CD8-positive, alpha-beta memory T cell (primary cell): ENCODE measurements at regions not wholly inside any gene's neighbourhood (a gene's known extent, or its start where the extent isn't known, plus 50 kb on each side); places are given as distances from the start of the nearest gene placed in this dataset.

Source experiments
- CTCF ChIA-PET: fragments of 350-600 bp; sonication (Branson Sonifier 250); formaldehyde crosslinking; loops from one replicate; lab custom pipeline; 2021; ENCODE audit warnings: antibody characterized with exemption; lab: Charles Lee
- POLR2A ChIA-PET: fragments of 350-600 bp; sonication (Branson Sonifier 250); formaldehyde crosslinking; loops from one replicate; lab custom pipeline; 2021; ENCODE audit warnings: antibody characterized with exemption; lab: Charles Lee
- DNase-seq, 5 donors: peaks; one replicate each; pipeline versions ENCODE4 v3.0.0 to v3.0.0-alpha.2; 2020 to 2022; ENCODE audit warnings: mixed read lengths in 1 of 5
- H3K27ac ChIP-seq: one replicate; pipeline ENCODE4 v1.7.0; 2013; ENCODE audit warnings: low read depth, mild to moderate bottlenecking, low read length, moderate library complexity
- H3K27me3 ChIP-seq: 2 replicates; pipeline ENCODE4 v1.7.0; 2013; ENCODE audit warnings: low read length, mild to moderate bottlenecking; ENCODE audit not compliant: insufficient read depth, poor library complexity, severe bottlenecking
- H3K36me3 ChIP-seq: 2 replicates; pipeline ENCODE4 v1.7.0; 2013; ENCODE audit warnings: mild to moderate bottlenecking, low read length, moderate library complexity; ENCODE audit not compliant: insufficient read depth
- H3K4me1 ChIP-seq: 2 replicates; pipeline ENCODE4 v1.7.0; 2013; ENCODE audit warnings: mild to moderate bottlenecking, low read length, moderate library complexity; ENCODE audit not compliant: insufficient read depth
- H3K4me3 ChIP-seq: 2 replicates; pipeline ENCODE4 v1.7.0; 2013; ENCODE audit warnings: mild to moderate bottlenecking, low read length
- H3K9me3 ChIP-seq: 2 replicates; pipeline ENCODE4 v1.7.0; 2013; ENCODE audit warnings: mild to moderate bottlenecking, low read length
- H3K27ac Mint-ChIP-seq, 8 donors: one replicate each; pipeline ENCODE4 v1.8.0; 2020 to 2021; ENCODE audit warnings: mixed read lengths in 8 of 8, mild to moderate bottlenecking in 6 of 8, inconsistent platforms in 3 of 8, moderate library complexity in 3 of 8
- H3K27me3 Mint-ChIP-seq, 2 donors: one replicate each; pipeline ENCODE4 v1.8.0; 2020 to 2021; ENCODE audit warnings: mixed read lengths in 2 of 2, mild to moderate bottlenecking in 1 of 2, moderate library complexity in 1 of 2
- H3K36me3 Mint-ChIP-seq, 3 donors: one replicate each; pipeline ENCODE4 v1.8.0; 2020 to 2021; ENCODE audit warnings: mixed read lengths in 3 of 3, inconsistent platforms in 1 of 3, mild to moderate bottlenecking in 1 of 3
- H3K4me1 Mint-ChIP-seq, 3 donors: one replicate each; pipeline ENCODE4 v1.8.0; 2020 to 2021; ENCODE audit warnings: mixed read lengths in 3 of 3, inconsistent platforms in 1 of 3, mild to moderate bottlenecking in 1 of 3
- H3K4me3 Mint-ChIP-seq, 7 donors: one replicate each; pipeline ENCODE4 v1.8.0; 2020 to 2021; ENCODE audit warnings: mixed read lengths in 7 of 7, mild to moderate bottlenecking in 6 of 7, moderate library complexity in 4 of 7, inconsistent platforms in 2 of 7
- H3K9me3 Mint-ChIP-seq, 5 donors: one replicate each; pipeline ENCODE4 v1.8.0; 2020 to 2022; ENCODE audit warnings: mixed read lengths in 5 of 5, mild to moderate bottlenecking in 3 of 5, moderate library complexity in 2 of 5, inconsistent platforms in 1 of 5

DNA sequence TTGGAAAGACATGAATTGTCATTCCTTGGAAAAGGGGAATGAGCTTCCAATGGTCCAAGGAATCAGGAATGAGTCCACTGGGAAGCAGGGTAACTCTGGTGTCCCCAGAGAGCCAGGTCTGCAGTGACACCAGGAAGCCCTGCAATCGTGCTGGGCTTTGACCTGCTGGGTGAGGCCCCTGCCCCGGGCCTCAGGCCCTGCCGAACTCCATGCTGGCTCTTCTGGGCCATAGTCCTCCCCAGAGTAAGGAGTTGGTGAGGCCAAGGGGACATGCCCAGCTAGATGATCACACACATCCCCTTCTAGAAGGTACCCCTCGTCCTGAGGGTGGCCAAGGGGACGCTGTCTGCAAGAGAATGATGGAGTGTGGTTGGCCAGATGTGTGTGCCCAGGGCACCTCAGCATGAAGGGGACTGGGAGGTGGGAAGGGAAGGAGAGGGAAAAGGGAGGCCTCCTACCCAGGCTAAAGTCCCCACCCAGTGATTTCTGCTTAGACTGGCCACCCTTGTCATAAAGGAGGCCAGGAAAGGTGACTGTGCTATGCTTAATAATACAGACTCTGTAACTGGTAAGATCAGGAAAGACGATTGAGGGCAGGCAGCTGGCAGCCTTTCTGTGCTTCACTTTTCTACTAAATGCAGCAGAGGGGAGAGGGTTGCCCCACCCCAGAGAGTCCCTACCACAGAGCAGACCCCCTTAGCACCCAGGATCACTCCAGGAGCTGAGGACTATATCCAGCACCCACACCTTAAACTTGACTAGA, 119.3 kb downstream of the SNX5 start:
- peaks cover 17 to 35% (median 27%) of the 10 kb centered on the region in 3 donors for H3K4me1 Mint-ChIP-seq
- H3K9me3 ChIP-seq, result no peaks in the 10 kb centered on the region
- peaks cover 0 to 6% of the 10 kb centered on the region in 2 donors for H3K27me3 Mint-ChIP-seq
- H3K9me3 Mint-ChIP-seq, result no peaks in the 10 kb centered on the region
- no peak overlapping the region for H3K4me3 Mint-ChIP-seq
- H3K27me3 ChIP-seq, result peaks cover 3% of the 10 kb centered on the region
- CTCF ChIA-PET, result interaction anchor here (1.0 kb wide), 1 partner anchor 61 kb away, joined by 3 read pairs; no protein-coding TSS in a partner anchor
- POLR2A ChIA-PET, result interaction anchor here (1.3 kb wide), 1 partner anchor 8 kb away, joined by 3 read pairs; no protein-coding TSS in a partner anchor
- no peak overlapping the region for H3K4me3 ChIP-seq
- no peak overlapping the region for H3K27ac ChIP-seq
- H3K36me3 ChIP-seq, result no peaks in the 10 kb centered on the region
- no peaks in the 10 kb centered on the region for H3K36me3 Mint-ChIP-seq
- no peak for DNase-seq
- H3K27ac Mint-ChIP-seq, result peak overlapping the region in 1 of 8 donors; percentile 66
- no peaks in the 10 kb centered on the region for H3K4me1 ChIP-seq

DNA sequence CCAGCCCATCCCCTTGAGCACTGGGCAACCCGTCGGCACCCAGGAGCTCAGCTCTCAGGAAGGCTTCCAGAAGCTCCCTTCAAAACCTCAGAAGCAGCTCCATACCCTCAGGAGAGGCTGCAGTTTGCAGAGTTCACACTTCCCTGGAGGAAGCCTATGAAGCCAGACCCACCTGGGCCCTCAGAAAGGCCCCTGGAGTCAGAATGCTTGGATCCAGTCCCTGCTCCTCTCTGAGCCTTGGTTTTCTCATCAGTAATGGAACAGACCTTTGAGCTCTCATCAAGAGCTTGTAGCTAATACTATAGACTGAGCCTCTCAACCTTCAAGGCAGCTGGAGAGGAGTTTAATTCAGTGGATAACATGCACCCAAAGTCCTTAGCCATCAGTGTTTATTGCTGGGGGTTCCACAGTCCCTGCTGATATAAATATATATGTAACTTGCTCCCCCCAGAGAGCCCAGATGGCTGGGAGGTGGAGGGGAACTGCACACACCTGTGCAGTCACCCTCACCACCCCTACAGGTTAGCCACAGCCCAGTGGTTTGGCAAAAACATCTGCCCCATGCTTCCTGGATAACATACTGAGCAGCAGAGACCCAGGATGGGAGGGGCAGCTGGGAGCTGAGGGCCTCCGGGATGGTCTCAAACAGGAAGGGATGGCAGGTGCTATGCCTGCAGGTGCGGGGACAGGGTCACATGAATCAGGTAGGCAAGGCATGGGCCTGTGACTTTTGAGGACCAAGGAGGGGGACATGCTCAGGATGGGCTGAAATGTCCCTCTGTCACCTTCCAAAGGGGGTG, 120.1 kb downstream of the SNX5 start:
- Mint-ChIP-seq H3K4me3 (peak overlapping the region in 1 of 7 donors; percentile 67), H3K9me3 (no peaks in the 10 kb centered on the region), H3K4me1 (peaks cover 25 to 44% (median 36%) of the 10 kb centered on the region in 3 donors), H3K36me3 (no peaks in the 10 kb centered on the region), H3K27me3 (peaks cover 0 to 7% of the 10 kb centered on the region in 2 donors), H3K27ac (peak overlapping the region in 3 of 8 donors; percentile 60 to 66 (median 61))
- Histone ChIP-seq H3K27ac (no peak overlapping the region), H3K27me3 (no peaks in the 10 kb centered on the region), H3K9me3 (no peaks in the 10 kb centered on the region), H3K4me3 (no peak overlapping the region), H3K4me1 (no peaks in the 10 kb centered on the region), H3K36me3 (no peaks in the 10 kb centered on the region)
- DNase-seq, result no peak
- ChIA-PET POLR2A (interaction anchor here (1.3 kb wide), 1 partner anchor 9 kb away, joined by 3 read pairs; no protein-coding TSS in a partner anchor), CTCF (interaction anchor here (1.0 kb wide), 1 partner anchor 60 kb away, joined by 3 read pairs; no protein-coding TSS in a partner anchor)

- DNase-seq, result peak in 1 of 5 donors; percentile 23
- ChIA-PET CTCF (interaction anchor here (0.8 to 0.9 kb wide), 2 partner anchors 12 to 18 kb away, joined by 4 read pairs; no protein-coding TSS in a partner anchor), POLR2A (no interaction called here)
- Mint-ChIP-seq H3K36me3 (no peaks in the 10 kb centered on the region), H3K27ac (peak overlapping the region in 6 of 8 donors; percentile 24 to 84 (median 58)), H3K27me3 (peaks cover 5 to 9% of the 10 kb centered on the region in 2 donors), H3K4me3 (peak overlapping the region in 5 of 7 donors; percentile 1 to 68 (median 47)), H3K4me1 (peaks cover 25 to 46% (median 38%) of the 10 kb centered on the region in 3 donors), H3K9me3 (no peaks in the 10 kb centered on the region)
- Histone ChIP-seq H3K4me3 (no peak overlapping the region), H3K4me1 (no peaks in the 10 kb centered on the region), H3K36me3 (no peaks in the 10 kb centered on the region), H3K9me3 (no peaks in the 10 kb centered on the region), H3K27me3 (no peaks in the 10 kb centered on the region), H3K27ac (no peak overlapping the region)
Measured at GRCh38 chr20:17845701-17846475, 122.7 kb downstream of the SNX5 start.

GRCh38 chr20:17844549-17845298, 123.9 kb downstream of the SNX5 start:
- Histone ChIP-seq H3K9me3 (no peaks in the 10 kb centered on the region), H3K27ac (no peak overlapping the region), H3K27me3 (no peaks in the 10 kb centered on the region), H3K36me3 (no peaks in the 10 kb centered on the region), H3K4me3 (no peak overlapping the region), H3K4me1 (no peaks in the 10 kb centered on the region)
- no peak overlapping the region for H3K4me3 Mint-ChIP-seq
- peaks cover 25 to 46% (median 38%) of the 10 kb centered on the region in 3 donors for H3K4me1 Mint-ChIP-seq
- no peaks in the 10 kb centered on the region for H3K9me3 Mint-ChIP-seq
- no peaks in the 10 kb centered on the region for H3K36me3 Mint-ChIP-seq
- CTCF ChIA-PET, result no interaction called here
- H3K27me3 Mint-ChIP-seq, result peaks cover 7 to 9% of the 10 kb centered on the region in 2 donors
- DNase-seq, result no peak
- H3K27ac Mint-ChIP-seq, result peak overlapping the region in 4 of 8 donors; percentile 33 to 69 (median 50)
- POLR2A ChIA-PET, result no interaction called here

DNA sequence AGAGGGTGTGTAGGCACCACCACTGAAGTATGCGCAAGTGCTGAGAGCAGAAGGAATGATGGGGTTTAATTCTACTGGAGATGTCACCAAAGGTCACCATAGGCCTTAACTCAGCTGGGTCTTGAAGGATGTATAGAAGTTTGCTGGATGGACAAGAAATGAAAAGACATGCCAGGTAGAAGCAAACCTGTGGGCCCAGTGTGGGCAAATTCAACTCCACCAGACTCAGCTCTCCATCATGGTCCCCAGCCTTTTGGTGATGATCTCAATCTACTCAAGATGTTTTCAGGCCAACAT, 124.5 kb downstream of the SNX5 start:
- DNase-seq, result no peak
- Mint-ChIP-seq H3K27ac (peak overlapping the region in 6 of 8 donors; percentile 6 to 83 (median 60)), H3K27me3 (peaks cover 9% of the 10 kb centered on the region in 2 donors), H3K36me3 (no peaks in the 10 kb centered on the region), H3K4me3 (peak overlapping the region in 3 of 7 donors; percentile 28 to 34 (median 33)), H3K4me1 (peaks cover 25 to 46% (median 37%) of the 10 kb centered on the region in 3 donors), H3K9me3 (no peaks in the 10 kb centered on the region)
- no peaks in the 10 kb centered on the region for H3K36me3 ChIP-seq
- CTCF ChIA-PET, result no interaction called here
- H3K4me1 ChIP-seq, result no peaks in the 10 kb centered on the region
- no peaks in the 10 kb centered on the region for H3K27me3 ChIP-seq
- no peak overlapping the region for H3K4me3 ChIP-seq
- no peaks in the 10 kb centered on the region for H3K9me3 ChIP-seq
- POLR2A ChIA-PET, result no interaction called here
- no peak overlapping the region for H3K27ac ChIP-seq

GRCh38 chr20:17843246-17844132, 125.1 kb downstream of the SNX5 start:
- no peaks in the 10 kb centered on the region for H3K4me1 ChIP-seq
- H3K36me3 ChIP-seq, result no peaks in the 10 kb centered on the region
- H3K4me3 Mint-ChIP-seq, result peak overlapping the region in 3 of 7 donors; percentile 28 to 34 (median 33)
- no peaks in the 10 kb centered on the region for H3K9me3 ChIP-seq
- H3K27ac ChIP-seq, result no peak overlapping the region
- H3K4me1 Mint-ChIP-seq, result peaks cover 20 to 42% (median 31%) of the 10 kb centered on the region in 3 donors
- no peak overlapping the region for H3K4me3 ChIP-seq
- peaks cover 6 to 11% of the 10 kb centered on the region in 2 donors for H3K27me3 Mint-ChIP-seq
- no peaks in the 10 kb centered on the region for H3K36me3 Mint-ChIP-seq
- H3K27me3 ChIP-seq, result no peaks in the 10 kb centered on the region
- DNase-seq, result peak in 2 of 5 donors; percentile 24 to 52
- no peaks in the 10 kb centered on the region for H3K9me3 Mint-ChIP-seq
- H3K27ac Mint-ChIP-seq, result peak overlapping the region in 6 of 8 donors; percentile 17 to 86 (median 72)
- CTCF ChIA-PET, result no interaction called here
- POLR2A ChIA-PET, result no interaction called here
